Osteocyte (in vitro differentiated cells): ENCODE measurements at regions not wholly inside any gene's neighbourhood (a gene's known extent, or its start where the extent isn't known, plus 50 kb on each side); places are given as distances from the start of the nearest gene placed in this dataset.

Experiments
- DNase-seq: peaks from one replicate; pipeline ENCODE4 v3.0.0; 2021; ENCODE audit warnings: mixed read lengths; ENCODE audit not compliant: unreplicated experiment; ENCODE audit errors: extremely low spot score
- H3K27ac Mint-ChIP-seq: one replicate; pipeline ENCODE4 v1.8.0; 2021; ENCODE audit warnings: mild to moderate bottlenecking, mixed read lengths; ENCODE audit not compliant: unreplicated experiment
- H3K27me3 Mint-ChIP-seq: one replicate; pipeline ENCODE4 v1.8.0; 2021; ENCODE audit warnings: mixed read lengths; ENCODE audit not compliant: unreplicated experiment
- H3K36me3 Mint-ChIP-seq: one replicate; pipeline ENCODE4 v1.8.0; 2021; ENCODE audit warnings: mixed read lengths; ENCODE audit not compliant: unreplicated experiment
- H3K4me1 Mint-ChIP-seq: one replicate; pipeline ENCODE4 v1.8.0; 2021; ENCODE audit warnings: mixed read lengths; ENCODE audit not compliant: unreplicated experiment
- H3K4me3 Mint-ChIP-seq: one replicate; pipeline ENCODE4 v1.8.0; 2021; ENCODE audit warnings: mild to moderate bottlenecking, moderate library complexity, mixed read lengths; ENCODE audit not compliant: unreplicated experiment
- H3K9me3 Mint-ChIP-seq: one replicate; pipeline ENCODE4 v1.8.0; 2021; ENCODE audit warnings: mixed read lengths; ENCODE audit not compliant: unreplicated experiment
- TF ChIP-seq, protein P1 (sequence below): fragments of 200-600 bp; sonication (generic); IDR thresholded peaks from 2 replicates; pipeline ENCODE4 v1.5.0; 2021; ENCODE audit warnings: antibody characterized with exemption, mild to moderate bottlenecking, moderate library complexity

- Mint-ChIP-seq H3K36me3 (no peaks in the 10 kb centered on the region), H3K4me1 (peaks cover 17% of the 10 kb centered on the region), H3K9me3 (no peaks in the 10 kb centered on the region), H3K27ac (no peak overlapping the region), H3K4me3 (no peak overlapping the region), H3K27me3 (no peaks in the 10 kb centered on the region)
- TF ChIP-seq, protein P1, sequence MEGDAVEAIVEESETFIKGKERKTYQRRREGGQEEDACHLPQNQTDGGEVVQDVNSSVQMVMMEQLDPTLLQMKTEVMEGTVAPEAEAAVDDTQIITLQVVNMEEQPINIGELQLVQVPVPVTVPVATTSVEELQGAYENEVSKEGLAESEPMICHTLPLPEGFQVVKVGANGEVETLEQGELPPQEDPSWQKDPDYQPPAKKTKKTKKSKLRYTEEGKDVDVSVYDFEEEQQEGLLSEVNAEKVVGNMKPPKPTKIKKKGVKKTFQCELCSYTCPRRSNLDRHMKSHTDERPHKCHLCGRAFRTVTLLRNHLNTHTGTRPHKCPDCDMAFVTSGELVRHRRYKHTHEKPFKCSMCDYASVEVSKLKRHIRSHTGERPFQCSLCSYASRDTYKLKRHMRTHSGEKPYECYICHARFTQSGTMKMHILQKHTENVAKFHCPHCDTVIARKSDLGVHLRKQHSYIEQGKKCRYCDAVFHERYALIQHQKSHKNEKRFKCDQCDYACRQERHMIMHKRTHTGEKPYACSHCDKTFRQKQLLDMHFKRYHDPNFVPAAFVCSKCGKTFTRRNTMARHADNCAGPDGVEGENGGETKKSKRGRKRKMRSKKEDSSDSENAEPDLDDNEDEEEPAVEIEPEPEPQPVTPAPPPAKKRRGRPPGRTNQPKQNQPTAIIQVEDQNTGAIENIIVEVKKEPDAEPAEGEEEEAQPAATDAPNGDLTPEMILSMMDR = no peak
- no peak for DNase-seq
Measured at GRCh38 chr16:66120656-66121055, 245.8 kb upstream of the CDH5 start.

DNA sequence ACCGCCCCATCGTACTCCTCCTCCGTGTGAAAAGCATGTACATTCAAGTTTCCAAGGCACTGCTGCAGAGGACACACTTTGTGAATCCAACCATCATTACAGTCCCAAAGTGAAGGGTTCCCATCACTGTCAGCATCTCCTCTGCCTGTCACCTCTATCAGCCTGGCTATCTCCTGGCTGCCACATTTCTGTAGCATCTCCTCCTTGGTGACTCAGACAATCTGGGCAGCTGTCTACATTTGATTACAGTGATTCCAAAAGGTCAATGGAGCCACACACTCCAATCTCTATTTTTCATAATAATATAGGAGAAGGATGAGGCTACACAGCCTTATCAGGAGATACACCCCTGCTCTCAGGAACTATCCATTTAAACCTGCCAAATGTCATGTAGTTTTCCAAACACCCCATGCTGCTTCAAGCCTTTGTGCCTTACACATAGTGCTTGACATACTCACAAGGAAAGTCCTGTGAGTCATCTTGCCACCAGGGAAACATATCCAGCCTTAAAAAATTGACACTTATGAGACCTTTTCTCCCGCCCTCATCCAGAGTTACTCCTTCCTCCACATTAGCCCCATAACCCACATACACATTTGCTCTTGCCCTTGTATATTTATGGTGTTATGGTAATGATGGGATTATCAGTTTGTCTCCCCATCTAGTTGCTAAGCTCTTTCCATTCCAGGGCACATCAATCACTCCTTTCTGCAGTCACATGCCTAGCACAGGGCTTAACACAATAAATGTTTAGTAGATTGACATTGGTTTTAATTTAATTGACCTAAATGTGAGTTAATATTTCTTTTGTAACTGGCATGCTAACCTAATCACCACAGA is 250.1 kb upstream of the CDH5 start:
- no peak for DNase-seq
- Mint-ChIP-seq H3K27ac (no peak overlapping the region), H3K4me3 (no peak overlapping the region), H3K4me1 (peaks cover 12% of the 10 kb centered on the region), H3K9me3 (no peaks in the 10 kb centered on the region), H3K27me3 (no peaks in the 10 kb centered on the region), H3K36me3 (no peaks in the 10 kb centered on the region)
- TF ChIP-seq, protein P1 = no peak

DNA sequence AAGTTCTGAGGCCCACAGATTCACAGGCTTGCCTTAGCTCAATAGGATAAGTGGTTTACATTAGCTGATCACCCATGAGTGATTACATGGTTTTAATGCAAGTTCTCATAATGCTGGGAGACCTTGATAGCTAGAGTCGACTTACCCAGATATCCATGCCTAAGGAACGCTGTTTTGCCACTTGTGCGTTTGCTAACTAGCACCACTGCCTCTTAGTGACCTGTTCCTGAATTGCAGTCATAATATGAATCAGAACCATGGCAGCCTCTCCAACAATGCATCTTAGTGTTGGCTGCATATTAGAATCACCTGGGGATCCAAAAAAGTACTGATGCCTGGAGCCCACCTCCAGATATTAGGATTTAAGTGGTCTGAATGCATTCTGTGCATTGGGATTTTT is 251.1 kb upstream of the CDH5 start:
- TF ChIP-seq, protein P1 = no peak
- H3K27me3 Mint-ChIP-seq = no peaks in the 10 kb centered on the region
- no peaks in the 10 kb centered on the region for H3K36me3 Mint-ChIP-seq
- H3K9me3 Mint-ChIP-seq = no peaks in the 10 kb centered on the region
- no peak overlapping the region for H3K27ac Mint-ChIP-seq
- H3K4me1 Mint-ChIP-seq = peaks cover 8% of the 10 kb centered on the region
- DNase-seq = no peak
- no peak overlapping the region for H3K4me3 Mint-ChIP-seq

DNA sequence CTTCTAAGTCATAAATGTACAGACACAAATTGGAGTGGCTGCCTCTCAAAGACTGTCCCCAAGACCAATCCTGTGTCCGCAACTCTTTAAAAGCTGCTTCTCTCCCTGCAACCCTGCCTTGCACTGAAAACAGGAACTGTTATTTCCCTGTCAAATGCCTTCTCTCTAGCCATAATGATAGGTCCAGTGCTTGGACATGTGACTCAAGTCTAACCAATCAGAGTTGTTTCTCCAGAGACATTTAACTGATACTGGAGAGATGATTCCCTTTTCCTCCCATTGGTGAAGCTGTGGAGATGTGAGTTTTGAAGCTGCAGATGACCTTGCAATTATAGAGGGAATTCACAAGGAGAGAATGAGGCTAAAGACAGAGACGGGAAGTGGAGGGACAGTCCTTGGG is 253.3 kb upstream of the CDH5 start:
- no peak overlapping the region for H3K4me3 Mint-ChIP-seq
- DNase-seq = no peak
- no peak overlapping the region for H3K27ac Mint-ChIP-seq
- H3K27me3 Mint-ChIP-seq = no peaks in the 10 kb centered on the region
- peaks cover 8% of the 10 kb centered on the region for H3K4me1 Mint-ChIP-seq
- H3K9me3 Mint-ChIP-seq = no peaks in the 10 kb centered on the region
- TF ChIP-seq, protein P1 = no peak
- no peaks in the 10 kb centered on the region for H3K36me3 Mint-ChIP-seq

DNA sequence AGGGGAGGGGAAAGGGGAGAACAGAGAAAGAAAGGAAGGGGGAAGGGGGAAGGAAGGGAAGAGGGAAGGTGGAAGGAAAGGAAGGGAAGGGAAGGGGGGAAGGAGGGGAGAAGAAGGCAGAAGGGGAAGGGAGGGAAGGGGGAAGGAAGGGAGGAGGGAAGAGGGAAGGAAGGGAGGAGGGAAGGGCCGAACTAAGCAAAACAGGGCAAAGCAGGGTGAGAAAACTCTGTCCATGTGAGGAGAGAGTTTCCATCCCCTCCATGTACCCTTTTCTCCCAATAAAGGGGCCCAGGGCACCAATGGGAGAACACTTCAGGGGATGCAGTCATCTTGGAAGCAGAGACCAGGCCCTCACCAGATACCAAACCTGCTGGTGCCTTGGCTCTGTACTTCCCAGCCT is 256.8 kb upstream of the CDH5 start:
- Mint-ChIP-seq H3K4me1 (peaks cover 2% of the 10 kb centered on the region), H3K27me3 (no peaks in the 10 kb centered on the region), H3K27ac (no peak overlapping the region), H3K4me3 (no peak overlapping the region), H3K36me3 (no peaks in the 10 kb centered on the region), H3K9me3 (no peaks in the 10 kb centered on the region)
- no peak for DNase-seq
- TF ChIP-seq, protein P1 = no peak
